Spleen (tissue), 7 donors: ENCODE measurements at regions not wholly inside any gene's neighbourhood (a gene's known extent, or its start where the extent isn't known, plus 50 kb on each side); places are given as distances from the start of the nearest gene placed in this dataset.

Source experiments
- CTCF ChIP-seq, 11 experiments: fragments of 200-600 bp in 7 of 11; fragments of 450-650 bp in 4 of 11; sonication (generic) in 4 of 11; IDR thresholded peaks in 8 of 11; conservative IDR thresholded peaks in 3 of 11; 1 replicate in 7 of 11; 2 replicates in 4 of 11; pipeline versions ENCODE4 v1.4.0 to v1.8.0; 2016 to 2021; ENCODE audit warnings: antibody characterized with exemption in 11 of 11, inconsistent platforms in 4 of 11, mild to moderate bottlenecking in 1 of 11
- POLR2A ChIP-seq, 3 donors: fragments of 450-650 bp; IDR thresholded peaks; one replicate each; pipeline ENCODE4 v1.5.1; 2017; ENCODE audit warnings: antibody characterized with exemption in 3 of 3, mild to moderate bottlenecking in 1 of 3
- POLR2AphosphoS5 ChIP-seq, 3 donors: sonication (generic); formaldehyde crosslinking; IDR thresholded peaks; one replicate each; pipeline ENCODE4 v1.5.1; 2017; ENCODE audit warnings: antibody characterized with exemption in 3 of 3
- donor health status: DM: no; HTN: no; CAD: no; lungs with moderate emphysema.
- donor health status: DM: no; HTN: no; CAD: no.
- donor health status: DM: no; HTN: no; CAD: no.

GRCh38 chr10:117745301-117745700 is 202.8 kb downstream of the EMX2 start:
- TF ChIP-seq CTCF (IDR thresholded peaks at IDR 0.05 in 8 of 11, conservative IDR thresholded peaks at IDR 0.05 in 3 of 11) (no peak), POLR2A (IDR thresholded peaks at IDR 0.05) (no peak), POLR2AphosphoS5 (IDR thresholded peaks at IDR 0.05) (no peak)
